PFSK-1 (cell line): ENCODE measurements at regions not wholly inside any gene's neighbourhood (a gene's known extent, or its start where the extent isn't known, plus 50 kb on each side); places are given as distances from the start of the nearest gene placed in this dataset.

Source experiments
- POLR2AphosphoS5 ChIP-seq: IDR thresholded peaks from 2 replicates; pipeline ENCODE4 v1.6.1; 2012; ENCODE audit warnings: low read depth, mild to moderate bottlenecking, control low read depth, low read length, moderate library complexity
- REST ChIP-seq, 2 experiments: IDR thresholded peaks; 2 replicates each; pipeline versions ENCODE4 v1.6.1 to v1.8.0; 2011 to 2012; ENCODE audit warnings: low read depth in 2 of 2, low read length in 2 of 2, control low read depth in 1 of 2, inconsistent platforms in 1 of 2, mild to moderate bottlenecking in 1 of 2, moderate library complexity in 1 of 2; ENCODE audit not compliant: insufficient read depth in 1 of 2
- SIN3A ChIP-seq: IDR thresholded peaks from 2 replicates; pipeline ENCODE4 v1.6.1; 2012; ENCODE audit warnings: mild to moderate bottlenecking, low read length, moderate library complexity, borderline replicate concordance; ENCODE audit not compliant: insufficient read depth
- TAF1 ChIP-seq: IDR thresholded peaks from 2 replicates; pipeline ENCODE4 v1.6.1; 2012; ENCODE audit warnings: low read length, control low read depth, borderline replicate concordance; ENCODE audit not compliant: insufficient read depth

GRCh38 chr18:1392046-1392445, 487.4 kb downstream of the ADCYAP1 start:
- TF ChIP-seq SIN3A (no peak), REST (IDR thresholded peaks at IDR 0.05; ENCODE audit: insufficient read depth in 1 of 2, low read depth in 2 of 2, low read length in 2 of 2) (no peak), POLR2AphosphoS5 (no peak), TAF1 (no peak)
